PFSK-1 (cell line): ENCODE measurements at regions not wholly inside any gene's neighbourhood (a gene's known extent, or its start where the extent isn't known, plus 50 kb on each side); places are given as distances from the start of the nearest gene placed in this dataset.

Experiments
- FOXP2 ChIP-seq: optimal IDR thresholded peaks from 2 replicates; pipeline ENCODE3; 2011; ENCODE audit warnings: borderline replicate concordance, control low read depth, inconsistent platforms; ENCODE audit not compliant: insufficient read depth; ENCODE audit errors: extremely low read length, extremely low read depth
- POLR2AphosphoS5 ChIP-seq: IDR thresholded peaks from 2 replicates; pipeline ENCODE4 v1.6.1; 2012; ENCODE audit warnings: low read depth, mild to moderate bottlenecking, control low read depth, low read length, moderate library complexity
- REST ChIP-seq, 2 experiments: IDR thresholded peaks; 2 replicates each; pipeline versions ENCODE4 v1.6.1 to v1.8.0; 2011 to 2012; ENCODE audit warnings: low read depth in 2 of 2, low read length in 2 of 2, control low read depth in 1 of 2, inconsistent platforms in 1 of 2, mild to moderate bottlenecking in 1 of 2, moderate library complexity in 1 of 2; ENCODE audit not compliant: insufficient read depth in 1 of 2
- SIN3A ChIP-seq: IDR thresholded peaks from 2 replicates; pipeline ENCODE4 v1.6.1; 2012; ENCODE audit warnings: mild to moderate bottlenecking, low read length, moderate library complexity, borderline replicate concordance; ENCODE audit not compliant: insufficient read depth
- TAF1 ChIP-seq: IDR thresholded peaks from 2 replicates; pipeline ENCODE4 v1.6.1; 2012; ENCODE audit warnings: low read length, control low read depth, borderline replicate concordance; ENCODE audit not compliant: insufficient read depth

DNA sequence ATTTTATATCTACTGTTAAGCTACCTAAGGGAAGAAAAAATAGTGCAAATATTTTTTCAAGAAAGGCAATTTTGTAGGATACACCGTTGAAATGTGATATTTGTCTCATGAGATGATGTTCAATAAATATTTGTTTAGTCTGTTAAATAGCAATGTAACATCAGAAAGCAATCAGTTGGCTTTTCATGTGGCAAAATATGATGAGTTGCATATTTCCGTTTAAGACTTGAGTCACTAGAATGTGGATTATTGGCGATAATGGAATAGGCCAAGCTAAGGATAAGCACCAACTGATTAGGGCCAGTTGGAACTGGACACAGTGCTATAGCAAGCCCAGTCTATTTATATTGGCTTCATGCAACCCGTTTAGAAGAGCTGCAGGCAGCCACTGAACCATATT, 250.4 kb upstream of the SLC16A7 start:
- TF ChIP-seq TAF1, result no peak
- TF ChIP-seq REST (IDR thresholded peaks at IDR 0.05; ENCODE audit: insufficient read depth in 1 of 2, low read depth in 2 of 2, low read length in 2 of 2), result no peak
- no peak for TF ChIP-seq POLR2AphosphoS5
- no peak for TF ChIP-seq FOXP2
- no peak for TF ChIP-seq SIN3A

DNA sequence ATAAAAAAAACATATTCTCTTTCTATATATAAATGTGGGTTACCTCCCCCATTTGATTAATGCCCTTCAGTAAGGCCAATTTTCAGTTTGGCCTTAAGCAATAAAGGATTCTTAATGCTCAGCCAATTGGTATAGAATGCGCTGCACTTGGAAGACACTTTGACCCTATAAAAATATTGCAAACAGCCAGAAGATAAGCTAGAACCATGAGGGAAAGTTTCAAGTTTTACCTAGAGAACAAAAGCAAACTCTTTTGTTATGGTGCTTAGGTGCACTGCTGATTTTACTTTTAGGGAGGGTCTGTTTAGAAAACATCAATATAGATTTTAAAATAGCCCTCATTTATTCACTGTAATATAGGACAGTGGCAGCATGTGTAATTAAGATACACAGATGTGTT, 251.6 kb upstream of the SLC16A7 start:
- TF ChIP-seq SIN3A, result no peak
- no peak for TF ChIP-seq POLR2AphosphoS5
- no peak for TF ChIP-seq REST (IDR thresholded peaks at IDR 0.05; ENCODE audit: insufficient read depth in 1 of 2, low read depth in 2 of 2, low read length in 2 of 2)
- no peak for TF ChIP-seq FOXP2
- no peak for TF ChIP-seq TAF1

DNA sequence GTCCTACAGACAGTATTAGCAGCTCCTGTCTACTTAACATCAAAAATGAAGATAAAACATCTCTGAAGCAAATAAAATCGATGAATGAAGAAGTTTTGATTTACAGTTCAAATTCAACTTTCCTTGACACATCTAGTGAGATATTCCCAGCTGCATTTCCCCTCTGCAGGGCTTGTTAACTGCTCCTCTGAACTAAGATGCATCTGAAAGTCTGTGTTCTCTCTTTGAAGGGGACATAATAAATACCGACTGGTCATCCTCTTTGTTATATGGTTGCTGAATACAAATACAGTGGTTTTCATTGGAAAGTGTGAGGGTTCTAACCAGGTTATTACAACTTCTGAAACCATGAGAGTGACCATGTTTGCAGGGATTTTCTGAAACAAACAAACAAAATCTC, 266.4 kb upstream of the SLC16A7 start:
- TF ChIP-seq POLR2AphosphoS5 (no peak), FOXP2 (no peak)

- TF ChIP-seq POLR2AphosphoS5, result no peak
- no peak for TF ChIP-seq FOXP2
- TF ChIP-seq SIN3A, result no peak
- TF ChIP-seq REST (IDR thresholded peaks at IDR 0.05; ENCODE audit: insufficient read depth in 1 of 2, low read depth in 2 of 2, low read length in 2 of 2), result no peak
- no peak for TF ChIP-seq TAF1
These were observed 273.4 kb upstream of the SLC16A7 start for GRCh38 chr12:59322473-59322872.

DNA sequence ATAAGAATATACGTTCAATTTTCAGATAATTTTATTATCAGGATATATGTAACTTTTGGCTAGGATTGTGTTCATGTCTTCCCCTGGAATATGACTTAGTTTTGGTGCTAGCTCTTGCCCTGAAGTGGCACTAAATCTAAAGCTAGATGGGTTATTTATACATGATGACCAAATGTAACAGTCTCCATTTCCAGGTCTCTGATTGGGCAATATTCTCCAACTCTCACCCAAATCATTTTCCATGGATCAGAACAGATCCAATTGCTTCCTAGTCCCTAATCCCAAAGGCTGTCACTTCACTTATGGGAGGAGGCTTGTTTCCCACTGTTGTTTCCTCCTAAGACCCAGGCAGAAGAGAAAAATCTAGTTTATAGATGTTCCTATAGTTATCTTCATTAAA, 274.6 kb upstream of the SLC16A7 start:
- no peak for TF ChIP-seq TAF1
- no peak for TF ChIP-seq FOXP2
- TF ChIP-seq SIN3A, result no peak
- no peak for TF ChIP-seq REST (IDR thresholded peaks at IDR 0.05; ENCODE audit: insufficient read depth in 1 of 2, low read depth in 2 of 2, low read length in 2 of 2)
- no peak for TF ChIP-seq POLR2AphosphoS5

DNA sequence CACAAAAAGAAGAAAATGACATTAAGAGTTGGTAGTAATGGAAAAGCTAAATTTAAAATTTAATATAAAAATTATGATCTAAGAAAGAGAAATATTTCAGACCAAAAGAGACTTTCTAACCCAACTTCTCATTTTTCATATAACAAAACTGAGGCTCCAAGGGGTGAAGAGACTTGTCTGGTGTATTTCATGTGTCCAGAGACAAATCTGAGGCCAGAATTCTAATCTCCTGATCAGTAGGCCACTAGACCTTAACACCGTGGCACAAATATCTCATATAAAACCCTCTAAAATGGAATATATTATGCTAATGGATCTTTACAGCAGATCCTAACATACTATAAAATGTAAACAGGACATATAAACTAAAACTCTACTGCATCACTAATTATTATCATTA, 275.7 kb upstream of the SLC16A7 start:
- no peak for TF ChIP-seq FOXP2
- no peak for TF ChIP-seq POLR2AphosphoS5
- no peak for TF ChIP-seq SIN3A
- TF ChIP-seq REST (IDR thresholded peaks at IDR 0.05; ENCODE audit: insufficient read depth in 1 of 2, low read depth in 2 of 2, low read length in 2 of 2), result no peak
- TF ChIP-seq TAF1, result no peak
